OCI-LY1 (cell line): ENCODE measurements at regions not wholly inside any gene's neighbourhood (a gene's known extent, or its start where the extent isn't known, plus 50 kb on each side); places are given as distances from the start of the nearest gene placed in this dataset.

Experiments used
- CTCF ChIP-seq: fragments of 200-600 bp; sonication (generic), shearing (Covaris generic); IDR thresholded peaks from 2 replicates; pipeline ENCODE4 v1.5.1; 2017; ENCODE audit warnings: mild to moderate bottlenecking, antibody characterized with exemption, low read length, moderate library complexity, mixed read lengths
- EZH2 ChIP-seq: fragments of 200-600 bp; sonication (generic), shearing (Covaris generic); IDR thresholded peaks from 2 replicates; pipeline ENCODE4 v1.8.0; 2017; ENCODE audit warnings: borderline replicate concordance, mixed run types, mild to moderate bottlenecking, antibody characterized with exemption, low read length, moderate library complexity, mixed read lengths

- TF ChIP-seq CTCF (no peak), EZH2 (no peak)
Measured at GRCh38 chr1:114222920-114223319, 69.3 kb upstream of the SYT6 start.
